NT2/D1 (cell line): ENCODE measurements at regions not wholly inside any gene's neighbourhood (a gene's known extent, or its start where the extent isn't known, plus 50 kb on each side); places are given as distances from the start of the nearest gene placed in this dataset.
"Not testable (repeated sequence)": the region's sequence is repeated elsewhere in the genome, so short reads cannot be mapped to it uniquely, and the experiment has no call there.

ENCODE experiments used
- DNase-seq: peaks from one replicate; pipeline ENCODE4 v3.0.0-alpha.2; 2011; ENCODE audit warnings: low read depth, low spot score
- H3K27me3 ChIP-seq: 2 replicates; pipeline ENCODE4 v1.6.0; 2011; ENCODE audit warnings: mild to moderate bottlenecking; ENCODE audit not compliant: insufficient read length, insufficient read depth
- H3K36me3 ChIP-seq: 2 replicates; pipeline ENCODE4 v1.6.1; 2011; ENCODE audit warnings: mild to moderate bottlenecking, low read length, mixed read lengths; ENCODE audit not compliant: insufficient read depth, insufficient read length
- H3K4me1 ChIP-seq: 2 replicates; pipeline ENCODE4 v1.5.1; 2011; ENCODE audit not compliant: insufficient read depth, insufficient read length
- H3K4me3 ChIP-seq: 2 replicates; pipeline ENCODE4 v1.5.1; 2011; ENCODE audit warnings: low read depth; ENCODE audit not compliant: insufficient read length
- H3K9ac ChIP-seq: 2 replicates; pipeline ENCODE4 v1.6.0; 2011; ENCODE audit warnings: low read depth; ENCODE audit not compliant: insufficient read length
- H3K9me3 ChIP-seq: 2 replicates; pipeline ENCODE4 v1.5.1; 2011; ENCODE audit warnings: mild to moderate bottlenecking, low read length; ENCODE audit not compliant: insufficient read depth
- SUZ12 ChIP-seq: IDR thresholded peaks from 2 replicates; pipeline ENCODE4 v1.6.1; 2011; ENCODE audit not compliant: insufficient read length, insufficient read depth; ENCODE audit errors: extremely low read depth
- YY1 ChIP-seq: IDR thresholded peaks from 2 replicates; pipeline ENCODE4 v1.6.1; 2011; ENCODE audit not compliant: insufficient read length, insufficient read depth
- ZNF274 ChIP-seq: IDR thresholded peaks from 2 replicates; pipeline ENCODE4 v1.6.1; 2011; ENCODE audit warnings: mild to moderate bottlenecking, low read depth, low read length

DNA sequence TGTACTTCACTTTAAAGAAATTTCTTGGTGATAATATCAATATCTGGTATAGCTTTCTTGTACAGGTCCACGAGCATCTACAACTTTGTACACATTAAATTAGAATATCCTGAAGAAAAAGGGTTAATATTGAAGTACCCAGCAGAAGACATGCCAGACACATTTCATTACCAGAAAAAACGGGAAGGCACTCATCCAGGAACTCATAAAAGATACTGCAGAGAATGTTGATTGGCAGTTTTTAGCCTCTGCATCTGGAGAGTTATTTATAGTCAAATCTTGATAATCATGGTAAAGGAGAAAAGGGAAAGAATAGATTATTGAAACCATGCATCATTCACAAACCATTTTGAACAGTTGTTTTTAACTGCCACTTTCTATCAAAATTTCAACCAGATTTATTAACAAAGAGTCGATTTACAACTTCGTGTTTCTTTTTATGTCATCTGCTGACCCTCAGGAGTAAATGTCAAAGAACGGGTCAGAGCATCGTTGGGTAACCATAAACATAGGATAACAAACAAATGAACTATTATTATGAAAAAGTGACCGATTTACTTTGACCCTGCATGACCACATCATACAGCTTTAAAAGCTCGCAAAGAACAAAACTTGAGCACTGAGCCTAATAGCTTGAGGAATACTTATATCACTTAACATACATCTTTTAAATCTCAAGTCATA is 229.2 kb upstream of the SGK1 start:
- H3K9ac ChIP-seq = no peak overlapping the region
- no peaks in the 10 kb centered on the region for H3K9me3 ChIP-seq
- no peaks in the 10 kb centered on the region for H3K4me1 ChIP-seq
- H3K36me3 ChIP-seq = no peaks in the 10 kb centered on the region
- no peak for TF ChIP-seq SUZ12
- no peak for TF ChIP-seq YY1
- no peak for TF ChIP-seq ZNF274
- DNase-seq = no peak
- H3K4me3 ChIP-seq = no peak overlapping the region
- no peaks in the 10 kb centered on the region for H3K27me3 ChIP-seq

DNA sequence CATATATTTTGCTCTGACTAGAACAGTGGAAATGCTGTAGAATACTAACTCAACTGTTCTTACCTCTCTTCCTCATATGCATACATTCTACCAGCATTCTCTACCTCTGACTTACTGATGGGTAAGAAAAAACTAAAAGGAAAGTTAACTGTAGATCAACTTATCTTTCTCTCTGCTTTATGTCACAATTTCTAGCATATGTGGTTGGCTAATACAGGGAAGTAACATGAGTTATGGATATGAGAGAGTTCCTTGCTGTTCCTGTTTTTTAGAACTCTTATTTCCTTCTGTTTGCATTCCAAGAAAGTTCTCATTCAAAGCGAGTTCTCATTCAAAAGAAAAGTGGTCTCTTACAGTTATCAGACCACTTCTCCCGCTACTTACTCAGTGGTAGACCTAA is 226.8 kb upstream of the SGK1 start:
- DNase-seq = no peak
- no peaks in the 10 kb centered on the region for H3K4me1 ChIP-seq
- H3K27me3 ChIP-seq = no peaks in the 10 kb centered on the region
- no peak overlapping the region for H3K9ac ChIP-seq
- no peak overlapping the region for H3K4me3 ChIP-seq
- no peaks in the 10 kb centered on the region for H3K36me3 ChIP-seq
- no peaks in the 10 kb centered on the region for H3K9me3 ChIP-seq
- no peak for TF ChIP-seq YY1
- TF ChIP-seq ZNF274 = no peak
- TF ChIP-seq SUZ12 = no peak

DNA sequence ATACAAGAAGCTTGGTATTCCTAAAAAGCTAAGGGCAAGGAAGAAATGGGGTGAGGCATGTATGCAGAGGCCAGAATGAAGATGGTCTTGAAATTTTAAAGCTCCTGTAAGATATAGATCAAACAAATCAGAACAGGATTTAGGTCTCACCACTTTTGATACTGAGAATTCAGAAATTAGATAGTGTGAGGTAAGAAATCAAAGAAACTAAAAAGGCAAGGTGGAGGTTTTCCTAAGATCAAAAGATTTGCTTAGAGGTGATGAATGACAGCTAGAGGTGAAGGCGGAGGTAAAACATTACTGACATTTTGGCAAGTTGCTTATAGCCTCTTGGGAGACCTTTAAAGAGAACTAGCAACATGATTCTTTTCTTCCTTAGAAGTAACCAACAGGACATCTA is 225.2 kb upstream of the SGK1 start:
- H3K9ac ChIP-seq = no peak overlapping the region
- TF ChIP-seq YY1 (no peak), ZNF274 (no peak)
- no peak for DNase-seq
- H3K9me3 ChIP-seq = no peaks in the 10 kb centered on the region
- no peak overlapping the region for H3K4me3 ChIP-seq
- H3K27me3 ChIP-seq = no peaks in the 10 kb centered on the region
- H3K4me1 ChIP-seq = no peaks in the 10 kb centered on the region
- H3K36me3 ChIP-seq = no peaks in the 10 kb centered on the region

DNA sequence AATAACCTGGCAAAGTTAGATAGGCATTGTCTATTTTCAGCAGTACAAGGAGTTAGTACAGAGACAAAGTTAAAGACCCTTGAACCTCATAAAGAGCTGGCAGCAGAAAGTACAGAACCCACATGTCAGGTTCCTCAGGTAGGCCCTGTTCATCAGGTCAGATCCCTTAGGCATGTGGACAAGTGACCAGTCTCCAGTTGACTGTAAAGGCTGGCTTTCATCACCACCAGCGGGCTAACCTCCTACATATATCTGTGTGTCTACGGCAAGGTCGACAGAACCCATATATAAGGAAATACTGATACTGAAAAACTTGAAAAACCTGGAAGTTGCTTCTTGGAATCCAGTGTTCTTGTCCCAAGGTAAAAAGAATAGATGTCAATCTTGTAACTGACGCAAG is 223.1 kb upstream of the SGK1 start:
- no peak overlapping the region for H3K4me3 ChIP-seq
- TF ChIP-seq YY1 = no peak

DNA sequence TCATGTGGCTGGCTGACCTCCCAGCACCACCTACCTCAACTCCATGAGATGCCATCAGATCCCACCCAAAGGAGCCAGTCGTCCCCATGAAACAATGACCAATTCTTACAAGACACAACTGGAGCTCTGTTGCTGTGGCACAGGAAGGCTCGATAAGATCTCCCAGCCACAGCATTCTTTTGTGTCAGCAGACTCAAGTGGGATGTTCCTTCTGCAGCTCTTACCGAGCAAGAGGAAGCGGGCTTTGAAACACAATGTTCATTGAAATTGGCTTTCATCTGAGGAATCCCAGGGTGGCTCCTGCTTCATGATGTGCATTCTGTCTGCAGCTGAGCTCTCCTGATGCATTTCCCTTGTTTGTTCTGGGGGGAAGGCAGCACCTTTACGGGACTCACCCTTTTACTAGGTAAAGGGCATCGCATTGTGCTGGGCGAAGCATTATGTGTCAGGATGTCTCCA is 222.0 kb upstream of the SGK1 start:
- Histone ChIP-seq H3K4me1 (no peaks in the 10 kb centered on the region), H3K36me3 (no peaks in the 10 kb centered on the region), H3K9ac (no peak overlapping the region), H3K9me3 (no peaks in the 10 kb centered on the region), H3K4me3 (no peak overlapping the region), H3K27me3 (no peaks in the 10 kb centered on the region)
- DNase-seq = no peak
- TF ChIP-seq YY1 = no peak
- no peak for TF ChIP-seq ZNF274
- no peak for TF ChIP-seq SUZ12

More for the DNA sequence above, 223.1 kb upstream of the SGK1 start:
- DNase-seq = no peak
- no peak overlapping the region for H3K9ac ChIP-seq
- H3K9me3 ChIP-seq = no peaks in the 10 kb centered on the region
- no peaks in the 10 kb centered on the region for H3K4me1 ChIP-seq
- H3K27me3 ChIP-seq = no peaks in the 10 kb centered on the region
- no peaks in the 10 kb centered on the region for H3K36me3 ChIP-seq

DNA sequence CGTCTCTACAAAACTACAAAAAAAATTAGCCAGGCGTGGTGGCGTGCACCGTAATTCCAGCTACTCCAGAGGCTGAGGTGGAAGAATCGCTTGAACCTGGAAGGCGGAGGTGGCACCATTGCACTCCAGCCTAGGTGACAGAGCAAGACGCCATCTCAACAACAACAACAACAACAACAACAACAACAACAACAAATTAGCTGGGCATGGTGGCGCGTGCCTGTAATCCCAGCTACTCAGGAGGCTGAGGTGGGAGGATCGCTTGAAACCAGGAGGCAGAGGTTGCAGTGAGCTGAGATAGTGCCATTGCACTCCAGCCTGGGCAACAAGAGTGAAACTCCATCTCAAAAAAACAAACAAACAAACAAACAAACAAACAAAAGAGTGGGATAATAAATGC is 219.9 kb upstream of the SGK1 start:
- H3K27me3 ChIP-seq, H3K36me3 ChIP-seq, H3K4me3 ChIP-seq, H3K9me3 ChIP-seq, H3K9ac ChIP-seq, H3K4me1 ChIP-seq, DNase-seq: not testable (repeated sequence)

DNA sequence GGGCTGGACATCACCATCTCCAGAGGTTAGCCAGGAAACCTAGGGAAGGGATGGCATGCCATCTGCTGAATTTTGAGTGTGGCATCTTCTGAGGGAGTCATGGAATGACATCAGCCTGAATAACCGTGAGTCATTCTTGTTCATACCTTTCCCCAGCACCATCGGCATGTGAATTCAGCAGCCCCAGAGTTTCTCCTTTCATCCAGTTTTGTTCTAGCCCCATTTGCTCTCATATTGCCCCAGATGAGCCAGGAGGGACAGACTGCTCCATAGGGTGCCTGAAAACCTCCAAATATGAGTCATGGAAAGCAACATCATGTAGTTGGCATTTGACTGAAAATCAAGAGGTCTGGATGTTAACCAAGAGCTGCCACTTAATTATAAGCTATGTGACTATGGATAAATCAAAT is 219.2 kb upstream of the SGK1 start:
- Histone ChIP-seq H3K36me3 (no peaks in the 10 kb centered on the region), H3K9me3 (no peaks in the 10 kb centered on the region), H3K27me3 (no peaks in the 10 kb centered on the region), H3K4me3 (no peak overlapping the region), H3K4me1 (no peaks in the 10 kb centered on the region), H3K9ac (no peak overlapping the region)
- no peak for TF ChIP-seq YY1
- no peak for TF ChIP-seq ZNF274
- TF ChIP-seq SUZ12 = no peak
- no peak for DNase-seq

DNA sequence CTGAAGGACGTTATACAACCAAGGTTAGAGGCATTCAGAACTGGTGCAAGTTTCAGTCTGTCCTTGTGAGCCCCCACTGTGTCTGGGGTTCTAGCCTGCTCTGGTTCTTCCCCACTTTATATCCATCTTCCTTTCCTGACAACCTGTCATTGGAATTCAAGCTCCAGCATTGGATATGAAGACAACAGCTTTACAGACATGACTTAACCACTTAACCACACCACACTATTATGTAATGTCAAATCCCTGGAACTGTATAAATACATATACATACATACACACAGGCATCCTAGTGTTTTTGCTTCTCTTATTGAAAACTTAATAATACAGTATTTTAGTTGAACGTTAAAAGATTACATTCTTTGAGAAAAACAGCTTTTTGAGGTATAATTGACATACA is 217.9 kb upstream of the SGK1 start:
- no peaks in the 10 kb centered on the region for H3K36me3 ChIP-seq
- H3K27me3 ChIP-seq = no peaks in the 10 kb centered on the region
- no peaks in the 10 kb centered on the region for H3K9me3 ChIP-seq
- no peaks in the 10 kb centered on the region for H3K4me1 ChIP-seq
- no peak for DNase-seq
- H3K9ac ChIP-seq = no peak overlapping the region
- H3K4me3 ChIP-seq = no peak overlapping the region
- TF ChIP-seq SUZ12 = no peak
- no peak for TF ChIP-seq ZNF274
- no peak for TF ChIP-seq YY1
